Breast epithelium (tissue), 3 donors: ENCODE measurements at regions not wholly inside any gene's neighbourhood (a gene's known extent, or its start where the extent isn't known, plus 50 kb on each side); places are given as distances from the start of the nearest gene placed in this dataset.

Source experiments
- CTCF ChIP-seq, 3 donors: fragments of 450-650 bp; IDR thresholded peaks; one replicate each; pipeline ENCODE4 v1.5.1; 2016 to 2017; ENCODE audit warnings: antibody characterized with exemption in 3 of 3, mild to moderate bottlenecking in 3 of 3, moderate library complexity in 3 of 3
- POLR2A ChIP-seq: fragments of 450-650 bp; IDR thresholded peaks from one replicate; pipeline ENCODE4 v1.6.1; 2016; ENCODE audit warnings: antibody characterized with exemption, mild to moderate bottlenecking, moderate library complexity
- POLR2AphosphoS5 ChIP-seq, 3 donors: sonication (generic); formaldehyde crosslinking; IDR thresholded peaks; one replicate each; pipeline ENCODE4 v1.6.1; 2017; ENCODE audit warnings: antibody characterized with exemption in 3 of 3

DNA sequence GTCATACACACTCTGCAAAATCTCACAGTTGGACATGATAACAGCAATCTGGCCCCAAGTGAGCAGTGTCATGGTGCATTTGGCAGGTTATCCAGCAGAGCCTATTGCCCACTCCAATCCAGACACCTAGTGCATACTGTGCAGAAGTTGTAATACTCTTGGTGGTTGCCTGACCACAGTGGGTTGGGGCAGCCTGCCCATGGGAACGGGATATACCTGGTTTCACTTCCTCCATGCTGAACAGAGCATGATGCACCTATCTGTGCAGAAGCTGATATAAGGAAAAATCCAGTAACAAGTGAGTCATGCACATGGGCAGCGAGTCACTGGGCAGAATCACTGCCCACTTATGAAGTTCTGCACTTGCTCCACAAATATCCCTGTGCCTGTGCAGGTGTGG, 105.3 kb upstream of the IGSF1 start:
- no peak for TF ChIP-seq CTCF (IDR thresholded peaks at IDR 0.05)
- TF ChIP-seq POLR2A: no peak
- TF ChIP-seq POLR2AphosphoS5 (IDR thresholded peaks at IDR 0.05): no peak
